ENCODE measurements at regions not wholly inside any gene's neighbourhood (a gene's known extent, or its start where the extent isn't known, plus 50 kb on each side); places are given as distances from the start of the nearest gene placed in this dataset.

GRCh38 chr2:236657215-236657614 is 87.6 kb downstream of the ACKR3 start:
- TF ChIP-seq ZNF274 (IDR thresholded peaks at IDR 0.05; ENCODE audit: low read depth, low read length) (no peak), YY1 (IDR thresholded peaks at IDR 0.05; ENCODE audit: insufficient read depth, insufficient read length) (no peak), SUZ12 (IDR thresholded peaks at IDR 0.05; ENCODE audit: extremely low read depth, insufficient read depth, insufficient read length) (no peak)

Data from NT2/D1 (cell line).